Stomach (tissue), 4 donors: ENCODE measurements at regions not wholly inside any gene's neighbourhood (a gene's known extent, or its start where the extent isn't known, plus 50 kb on each side); places are given as distances from the start of the nearest gene placed in this dataset.

Experiments used
- CTCF ChIP-seq, 7 experiments: fragments of 450-650 bp in 4 of 7; fragments of 200-600 bp in 3 of 7; sonication (generic) in 3 of 7; IDR thresholded peaks; one replicate each; pipeline ENCODE4 v1.5.1; 2016 to 2019; ENCODE audit warnings: antibody characterized with exemption in 7 of 7, control low read depth in 2 of 7, mild to moderate bottlenecking in 1 of 7
- EP300 ChIP-seq: sonication (generic); formaldehyde crosslinking; IDR thresholded peaks from one replicate; pipeline ENCODE4 v1.6.1; 2017; ENCODE audit warnings: antibody characterized with exemption
- POLR2A ChIP-seq, 4 donors: fragments of 450-650 bp; IDR thresholded peaks; one replicate each; pipeline ENCODE4 v1.6.1; 2016; ENCODE audit warnings: antibody characterized with exemption in 4 of 4, control low read depth in 2 of 4, mild to moderate bottlenecking in 1 of 4, moderate library complexity in 1 of 4
- POLR2AphosphoS5 ChIP-seq, 3 donors: sonication (generic); formaldehyde crosslinking; IDR thresholded peaks; one replicate each; pipeline ENCODE4 v1.6.1; 2016; ENCODE audit warnings: antibody characterized with exemption in 3 of 3

- TF ChIP-seq CTCF (IDR thresholded peaks at IDR 0.05) (no peak), POLR2A (IDR thresholded peaks at IDR 0.05) (no peak), EP300 (no peak), POLR2AphosphoS5 (IDR thresholded peaks at IDR 0.05) (no peak)
Measured at GRCh38 chr5:68777135-68777534, 316.7 kb upstream of the SLC30A5 start.
